ENCODE measurements at regions not wholly inside any gene's neighbourhood (a gene's known extent, or its start where the extent isn't known, plus 50 kb on each side); places are given as distances from the start of the nearest gene placed in this dataset.

- TF ChIP-seq SAP30 (IDR thresholded peaks at IDR 0.05; ENCODE audit: insufficient read depth, insufficient replicate concordance, low read length), result no peak
- TF ChIP-seq CREB1 (IDR thresholded peaks at IDR 0.05), result no peak
Observed at GRCh38 chr5:173547579-173547978, 68.9 kb downstream of the BOD1 start (continued).

Measured in H1 (cell line).